GM23338 (cell line): ENCODE measurements at regions not wholly inside any gene's neighbourhood (a gene's known extent, or its start where the extent isn't known, plus 50 kb on each side); places are given as distances from the start of the nearest gene placed in this dataset.

Experiments used
- ATAC-seq: fragments of 200-7000 bp; cut with Tn5 transposase; 3 replicates; pipeline ENCODE4 v1.9.1; 2020
- DNase-seq: peaks from one replicate; pipeline ENCODE4 v3.0.0-alpha.2; 2015; ENCODE audit warnings: low spot score
- H2AFZ ChIP-seq: fragments of 200-600 bp; sonication (generic); 2 replicates; pipeline ENCODE4 v1.8.0; 2016; ENCODE audit warnings: antibody characterized with exemption, mild to moderate bottlenecking, moderate library complexity
- H3F3A ChIP-seq: fragments of 200-600 bp; sonication (generic); replicated peaks from 2 replicates; pipeline ENCODE4 v1.8.0; 2017; ENCODE audit warnings: antibody characterized with exemption, mixed run types, low read depth
- H3K27ac ChIP-seq: fragments of 200-600 bp; sonication (generic); 2 replicates; pipeline ENCODE4 v1.6.1; 2016; ENCODE audit warnings: low read depth
- H3K27me3 ChIP-seq: fragments of 200-600 bp; sonication (generic); 2 replicates; pipeline ENCODE4 v1.8.0; 2016; ENCODE audit warnings: mild to moderate bottlenecking, mixed run types, moderate library complexity; ENCODE audit not compliant: insufficient read depth
- H3K36me3 ChIP-seq: fragments of 200-600 bp; sonication (generic); 2 replicates; pipeline ENCODE4 v1.8.0; 2016; ENCODE audit warnings: mild to moderate bottlenecking; ENCODE audit not compliant: insufficient read depth
- H3K4me1 ChIP-seq: fragments of 200-600 bp; sonication (generic); 2 replicates; pipeline ENCODE4 v1.8.0; 2016; ENCODE audit warnings: mild to moderate bottlenecking, moderate library complexity; ENCODE audit not compliant: insufficient read depth
- H3K4me2 ChIP-seq: fragments of 200-600 bp; sonication (generic); 2 replicates; pipeline ENCODE4 v1.7.1; 2017; ENCODE audit warnings: mixed run types
- H3K4me3 ChIP-seq: fragments of 200-600 bp; sonication (generic); 2 replicates; pipeline ENCODE4 v1.6.1; 2016; ENCODE audit warnings: mixed run types
- H3K79me2 ChIP-seq: fragments of 200-600 bp; sonication (generic); replicated peaks from 2 replicates; pipeline ENCODE4 v1.8.0; 2017; ENCODE audit warnings: mild to moderate bottlenecking; ENCODE audit not compliant: insufficient read depth
- H3K9me2 ChIP-seq: fragments of 200-600 bp; sonication (generic); 2 replicates; pipeline ENCODE4 v1.8.0; 2017; ENCODE audit not compliant: insufficient read depth
- H4K20me1 ChIP-seq: fragments of 200-600 bp; sonication (generic); replicated peaks from 2 replicates; pipeline ENCODE4 v1.8.0; 2017; ENCODE audit warnings: mild to moderate bottlenecking; ENCODE audit not compliant: insufficient read depth
- H3K27ac Mint-ChIP-seq: 2 replicates; pipeline ENCODE4 v1.8.0; 2020; ENCODE audit warnings: inconsistent platforms, mild to moderate bottlenecking, moderate library complexity, mixed read lengths
- H3K27me3 Mint-ChIP-seq: 3 replicates; pipeline ENCODE4 v1.8.0; 2022; ENCODE audit warnings: low read depth, mild to moderate bottlenecking, moderate library complexity, mixed read lengths, inconsistent platforms; ENCODE audit not compliant: insufficient read depth, poor library complexity
- H3K36me3 Mint-ChIP-seq: 3 replicates; pipeline ENCODE4 v1.8.0; 2021; ENCODE audit warnings: low read depth, mild to moderate bottlenecking, inconsistent platforms, moderate library complexity, mixed read lengths
- H3K4me1 Mint-ChIP-seq: 3 replicates; pipeline ENCODE4 v1.8.0; 2020; ENCODE audit warnings: mild to moderate bottlenecking, inconsistent platforms, mixed read lengths
- H3K4me3 Mint-ChIP-seq: 3 replicates; pipeline ENCODE4 v1.8.0; 2021; ENCODE audit warnings: moderate library complexity, mild to moderate bottlenecking, inconsistent platforms, mixed read lengths
- H3K9me3 Mint-ChIP-seq: 3 replicates; pipeline ENCODE4 v1.8.0; 2020; ENCODE audit warnings: moderate library complexity, mild to moderate bottlenecking, inconsistent platforms, mixed read lengths
- CREB1 ChIP-seq: fragments of 250-450 bp; sonication (Bioruptor Pico); IDR thresholded peaks from 2 replicates; pipeline ENCODE4 v1.5.0; 2020; ENCODE audit warnings: low read depth, mild to moderate bottlenecking, moderate library complexity
- ETS1 ChIP-seq: IDR thresholded peaks from 2 replicates; pipeline ENCODE4 v1.6.1; 2016; ENCODE audit warnings: antibody characterized with exemption
- EZH2 ChIP-seq: fragments of 200-600 bp; sonication (generic); IDR thresholded peaks from one replicate; pipeline ENCODE4 v1.8.0; 2017; ENCODE audit warnings: antibody characterized with exemption, mild to moderate bottlenecking, low read depth; ENCODE audit not compliant: unreplicated experiment
- EZH2phosphoT487 ChIP-seq: fragments of 200-600 bp; sonication (generic); IDR thresholded peaks from one replicate; pipeline ENCODE4 v1.8.1; 2018; ENCODE audit warnings: antibody characterized with exemption; ENCODE audit not compliant: unreplicated experiment
- JUNB ChIP-seq: IDR thresholded peaks from one replicate; pipeline ENCODE4 v1.6.1; 2016; ENCODE audit warnings: antibody characterized with exemption; ENCODE audit not compliant: unreplicated experiment
- POLR2AphosphoS5 ChIP-seq: IDR thresholded peaks from 2 replicates; pipeline ENCODE4 v1.6.1; 2016; ENCODE audit warnings: antibody characterized with exemption, low read depth
- ZNF114 ChIP-seq: fragments of 250-450 bp; sonication (Bioruptor Pico); IDR thresholded peaks from 2 replicates; pipeline ENCODE4 v1.5.0; 2020; ENCODE audit warnings: mild to moderate bottlenecking, moderate library complexity
- ZNF331 ChIP-seq: fragments of 250-450 bp; sonication (Bioruptor Pico); IDR thresholded peaks from 2 replicates; pipeline ENCODE4 v1.5.0; 2020; ENCODE audit warnings: low read depth, mild to moderate bottlenecking, moderate library complexity
- ZNF462 ChIP-seq: fragments of 250-450 bp; sonication (Bioruptor Pico); IDR thresholded peaks from 2 replicates; pipeline ENCODE4 v1.5.0; 2020; ENCODE audit warnings: mild to moderate bottlenecking, moderate library complexity
- TF ChIP-seq, protein P1 (sequence below), 2 experiments: fragments of 200-600 bp in 1 of 2; sonication (generic) in 1 of 2; conservative IDR thresholded peaks; 2 replicates each; pipeline versions ENCODE4 v1.5.1 to v1.6.1; 2016 to 2017; ENCODE audit warnings: antibody characterized with exemption in 2 of 2, low read depth in 2 of 2, mild to moderate bottlenecking in 2 of 2, moderate library complexity in 1 of 2

GRCh38 chr7:53302496-53303246 lies 267.2 kb downstream of the POM121L12 start (continued):
- TF ChIP-seq, protein P1, sequence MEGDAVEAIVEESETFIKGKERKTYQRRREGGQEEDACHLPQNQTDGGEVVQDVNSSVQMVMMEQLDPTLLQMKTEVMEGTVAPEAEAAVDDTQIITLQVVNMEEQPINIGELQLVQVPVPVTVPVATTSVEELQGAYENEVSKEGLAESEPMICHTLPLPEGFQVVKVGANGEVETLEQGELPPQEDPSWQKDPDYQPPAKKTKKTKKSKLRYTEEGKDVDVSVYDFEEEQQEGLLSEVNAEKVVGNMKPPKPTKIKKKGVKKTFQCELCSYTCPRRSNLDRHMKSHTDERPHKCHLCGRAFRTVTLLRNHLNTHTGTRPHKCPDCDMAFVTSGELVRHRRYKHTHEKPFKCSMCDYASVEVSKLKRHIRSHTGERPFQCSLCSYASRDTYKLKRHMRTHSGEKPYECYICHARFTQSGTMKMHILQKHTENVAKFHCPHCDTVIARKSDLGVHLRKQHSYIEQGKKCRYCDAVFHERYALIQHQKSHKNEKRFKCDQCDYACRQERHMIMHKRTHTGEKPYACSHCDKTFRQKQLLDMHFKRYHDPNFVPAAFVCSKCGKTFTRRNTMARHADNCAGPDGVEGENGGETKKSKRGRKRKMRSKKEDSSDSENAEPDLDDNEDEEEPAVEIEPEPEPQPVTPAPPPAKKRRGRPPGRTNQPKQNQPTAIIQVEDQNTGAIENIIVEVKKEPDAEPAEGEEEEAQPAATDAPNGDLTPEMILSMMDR (conservative IDR thresholded peaks at IDR 0.05; ENCODE audit: low read depth in 2 of 2), result no peak
- no peak for TF ChIP-seq ZNF331
- no peak for TF ChIP-seq EZH2
- TF ChIP-seq CREB1 (CRISPR knock-in tag), result no peak
- no peak for TF ChIP-seq ZNF462 (CRISPR knock-in tag)
- TF ChIP-seq POLR2AphosphoS5, result no peak

- DNase-seq (no peak), ATAC-seq (no peak)
- H4K20me1 ChIP-seq, result no peaks in the 10 kb centered on the region
- Mint-ChIP-seq H3K27ac (no peak overlapping the region), H3K9me3 (no peaks in the 10 kb centered on the region; the same call in 2 of the 3 replicates), H3K4me3 (no peak overlapping the region), H3K36me3 (no peaks in the 10 kb centered on the region), H3K4me1 (peaks cover 9% of the 10 kb centered on the region), H3K27me3 (no peaks in the 10 kb centered on the region)
- peaks cover 20% of the 10 kb centered on the region; the same call in 1 of the 2 replicates for H3K9me2 ChIP-seq
- no peaks in the 10 kb centered on the region for H3K4me1 ChIP-seq
- H3K4me3 ChIP-seq, result no peak overlapping the region
- H3K27ac ChIP-seq, result no peak overlapping the region
- no peak overlapping the region for H2AFZ ChIP-seq
- H3K79me2 ChIP-seq, result no peaks in the 10 kb centered on the region
- no peaks in the 10 kb centered on the region for H3K36me3 ChIP-seq
- no peak overlapping the region for H3K4me2 ChIP-seq
- no peaks in the 10 kb centered on the region for H3F3A ChIP-seq
- no peaks in the 10 kb centered on the region for H3K27me3 ChIP-seq
- TF ChIP-seq EZH2 (no peak), ZNF114 (CRISPR knock-in tag) (no peak), ETS1 (no peak), JUNB (no peak), EZH2phosphoT487 (no peak), POLR2AphosphoS5 (no peak), ZNF331 (no peak)
- TF ChIP-seq, protein P1 (conservative IDR thresholded peaks at IDR 0.05; ENCODE audit: low read depth in 2 of 2), result no peak
Measured at GRCh38 chr7:53303781-53304180, 268.3 kb downstream of the POM121L12 start.
